Esophagus squamous epithelium (tissue), 5 donors: ENCODE measurements at regions not wholly inside any gene's neighbourhood (a gene's known extent, or its start where the extent isn't known, plus 50 kb on each side); places are given as distances from the start of the nearest gene placed in this dataset.

Experiments used
- DNase-seq: peaks from one replicate; lab custom pipeline; 2025; lab: John Stamatoyannopoulos, UW
- H3K27ac ChIP-seq, 4 donors: fragments of 200-600 bp; sonication (generic); one replicate each; pipeline ENCODE4 v1.5.1; 2016 to 2019; ENCODE audit warnings: mild to moderate bottlenecking in 1 of 4
- H3K27me3 ChIP-seq, 4 donors: fragments of 200-600 bp; sonication (generic); 1 replicate in 3 of 4; 2 replicates in 1 of 4; pipeline versions ENCODE4 v1.5.1 to v1.6.0; 2017 to 2021; ENCODE audit warnings: antibody characterized with exemption in 1 of 4
- H3K36me3 ChIP-seq, 3 donors: fragments of 200-600 bp; sonication (generic); one replicate each; pipeline ENCODE4 v1.5.1; 2016 to 2019
- H3K4me1 ChIP-seq, 3 donors: fragments of 200-600 bp; sonication (generic); one replicate each; pipeline ENCODE4 v1.5.1; 2017 to 2019
- H3K4me3 ChIP-seq, 4 donors: fragments of 200-600 bp; sonication (generic); 1 replicate in 3 of 4; 2 replicates in 1 of 4; pipeline ENCODE4 v1.5.1; 2016 to 2019; ENCODE audit warnings: mild to moderate bottlenecking in 2 of 4, moderate library complexity in 1 of 4
- H3K9me3 ChIP-seq, 3 donors: fragments of 200-600 bp; sonication (generic); one replicate each; pipeline ENCODE4 v1.5.1; 2016 to 2019
- POLR2A ChIP-seq, 4 donors: fragments of 450-650 bp; IDR thresholded peaks; one replicate each; pipeline ENCODE4 v1.6.1; 2017; ENCODE audit warnings: antibody characterized with exemption in 4 of 4, mild to moderate bottlenecking in 4 of 4, moderate library complexity in 3 of 4
- WGBS, 2 donors: methylation state at CpG; one replicate each; pipeline ENCODE4 v1.1.5; 2018; 5-methylcytosine and 5-hydroxymethylcytosine counted together
- intact Hi-C: fragments of 100-400 bp; cut with DNase I; formaldehyde crosslinking; loops from one replicate; pipeline ENCODE4 v1.15.0; 2022
- TF ChIP-seq, protein P1 (sequence below), 6 experiments: fragments of 450-650 bp in 4 of 6; fragments of 200-600 bp in 2 of 6; sonication (generic) in 2 of 6; IDR thresholded peaks; one replicate each; pipeline ENCODE4 v1.5.1; 2016 to 2019; ENCODE audit warnings: antibody characterized with exemption in 6 of 6, mild to moderate bottlenecking in 4 of 6, moderate library complexity in 4 of 6
- donor health status: DM: yes; HTN: yes; CAD: no.

DNA sequence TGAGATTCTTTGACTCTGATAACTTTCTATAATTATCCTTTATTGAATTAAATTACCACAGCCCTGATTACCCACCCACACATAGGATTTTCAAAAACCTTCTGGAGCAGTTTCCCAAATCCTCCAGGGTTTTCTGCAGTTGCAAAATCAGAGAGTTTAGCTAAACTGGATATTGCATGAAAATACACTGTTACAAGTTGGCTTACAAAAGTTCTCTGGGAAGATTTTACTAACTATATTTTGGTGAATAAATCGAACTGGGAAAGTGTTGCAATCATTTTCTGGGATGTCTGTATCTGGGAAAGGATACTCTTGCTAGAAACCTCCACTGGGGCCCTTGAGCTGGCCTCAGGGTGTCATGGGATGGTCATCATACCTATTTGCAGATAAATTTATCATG lies 97.6 kb upstream of the STMND1 start:
- 4 to 29% methylated on average over 1 of the region's 1 CpG for WGBS, 2 donors
- Histone ChIP-seq H3K9me3 (peaks cover 0 to 3% (median 0%) of the 10 kb centered on the region in 3 donors), H3K27me3 (no peaks in the 10 kb centered on the region), H3K4me3 (no peak overlapping the region), H3K36me3 (no peaks in the 10 kb centered on the region), H3K4me1 (peaks cover 0 to 11% (median 6%) of the 10 kb centered on the region in 3 donors), H3K27ac (no peak overlapping the region)
- intact Hi-C loops = no loop called here
- no peak for TF ChIP-seq POLR2A (IDR thresholded peaks at IDR 0.05)
- TF ChIP-seq, protein P1, sequence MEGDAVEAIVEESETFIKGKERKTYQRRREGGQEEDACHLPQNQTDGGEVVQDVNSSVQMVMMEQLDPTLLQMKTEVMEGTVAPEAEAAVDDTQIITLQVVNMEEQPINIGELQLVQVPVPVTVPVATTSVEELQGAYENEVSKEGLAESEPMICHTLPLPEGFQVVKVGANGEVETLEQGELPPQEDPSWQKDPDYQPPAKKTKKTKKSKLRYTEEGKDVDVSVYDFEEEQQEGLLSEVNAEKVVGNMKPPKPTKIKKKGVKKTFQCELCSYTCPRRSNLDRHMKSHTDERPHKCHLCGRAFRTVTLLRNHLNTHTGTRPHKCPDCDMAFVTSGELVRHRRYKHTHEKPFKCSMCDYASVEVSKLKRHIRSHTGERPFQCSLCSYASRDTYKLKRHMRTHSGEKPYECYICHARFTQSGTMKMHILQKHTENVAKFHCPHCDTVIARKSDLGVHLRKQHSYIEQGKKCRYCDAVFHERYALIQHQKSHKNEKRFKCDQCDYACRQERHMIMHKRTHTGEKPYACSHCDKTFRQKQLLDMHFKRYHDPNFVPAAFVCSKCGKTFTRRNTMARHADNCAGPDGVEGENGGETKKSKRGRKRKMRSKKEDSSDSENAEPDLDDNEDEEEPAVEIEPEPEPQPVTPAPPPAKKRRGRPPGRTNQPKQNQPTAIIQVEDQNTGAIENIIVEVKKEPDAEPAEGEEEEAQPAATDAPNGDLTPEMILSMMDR (IDR thresholded peaks at IDR 0.05) = no peak
- no peak for DNase-seq

DNA sequence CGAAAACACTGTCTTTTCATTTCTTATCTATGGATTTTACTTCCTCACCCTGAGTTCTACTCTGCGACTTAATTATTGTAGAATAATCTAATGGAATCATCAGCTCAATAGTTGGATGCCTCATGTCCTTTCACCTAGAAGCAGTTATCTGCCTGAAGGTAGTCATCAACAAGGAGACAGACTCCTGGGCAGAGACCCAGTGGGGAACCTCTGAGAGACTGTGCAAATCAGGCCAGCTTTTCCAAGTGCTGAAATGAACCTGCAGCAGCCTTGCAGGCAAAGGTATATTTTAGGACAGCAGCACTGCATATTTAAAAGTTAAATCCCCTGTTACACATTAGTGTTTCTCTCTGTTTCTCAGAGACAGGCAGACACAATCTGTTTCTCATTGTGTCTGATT lies 99.7 kb upstream of the STMND1 start:
- no peaks in the 10 kb centered on the region for H3K36me3 ChIP-seq
- H3K27ac ChIP-seq = no peak overlapping the region
- TF ChIP-seq POLR2A (IDR thresholded peaks at IDR 0.05) = no peak
- TF ChIP-seq, protein P1 (IDR thresholded peaks at IDR 0.05) = no peak
- no peak overlapping the region for H3K4me3 ChIP-seq
- peaks cover 0 to 14% (median 6%) of the 10 kb centered on the region in 3 donors for H3K4me1 ChIP-seq
- 82 to 97% methylated on average over 2 of the region's 2 CpGs for WGBS, 2 donors
- H3K27me3 ChIP-seq = no peaks in the 10 kb centered on the region
- no peak for DNase-seq
- H3K9me3 ChIP-seq = no peaks in the 10 kb centered on the region
- intact Hi-C loops = no loop called here

DNA sequence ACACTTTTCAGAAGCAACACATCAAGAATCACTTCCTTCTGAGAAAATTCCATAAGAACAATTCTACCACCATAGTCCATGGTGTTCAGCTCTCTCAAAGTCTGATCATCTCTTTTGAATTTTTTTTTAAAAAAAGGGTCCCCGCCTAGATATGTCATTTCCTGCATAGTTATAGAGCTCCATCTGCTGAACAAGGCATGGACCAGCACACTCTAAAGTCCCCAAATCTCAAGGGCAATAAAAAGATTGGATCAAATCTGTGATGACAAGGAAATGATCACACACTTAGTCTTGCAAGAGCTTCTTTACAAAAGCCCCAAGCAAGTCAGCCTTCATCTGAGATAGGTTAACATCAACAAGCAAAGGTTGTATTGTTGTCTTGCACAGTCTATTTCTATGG lies 100.7 kb upstream of the STMND1 start:
- no peaks in the 10 kb centered on the region for H3K9me3 ChIP-seq
- intact Hi-C loops = no loop called here
- H3K4me1 ChIP-seq = peaks cover 0 to 14% (median 6%) of the 10 kb centered on the region in 3 donors
- H3K27me3 ChIP-seq = no peaks in the 10 kb centered on the region
- no peak overlapping the region for H3K4me3 ChIP-seq
- TF ChIP-seq, protein P1 (IDR thresholded peaks at IDR 0.05) = no peak
- TF ChIP-seq POLR2A (IDR thresholded peaks at IDR 0.05) = no peak
- H3K27ac ChIP-seq = no peak overlapping the region
- no peaks in the 10 kb centered on the region for H3K36me3 ChIP-seq
- DNase-seq = no peak
- 46 to 64% methylated on average over 1 of the region's 1 CpG for WGBS, 2 donors

DNA sequence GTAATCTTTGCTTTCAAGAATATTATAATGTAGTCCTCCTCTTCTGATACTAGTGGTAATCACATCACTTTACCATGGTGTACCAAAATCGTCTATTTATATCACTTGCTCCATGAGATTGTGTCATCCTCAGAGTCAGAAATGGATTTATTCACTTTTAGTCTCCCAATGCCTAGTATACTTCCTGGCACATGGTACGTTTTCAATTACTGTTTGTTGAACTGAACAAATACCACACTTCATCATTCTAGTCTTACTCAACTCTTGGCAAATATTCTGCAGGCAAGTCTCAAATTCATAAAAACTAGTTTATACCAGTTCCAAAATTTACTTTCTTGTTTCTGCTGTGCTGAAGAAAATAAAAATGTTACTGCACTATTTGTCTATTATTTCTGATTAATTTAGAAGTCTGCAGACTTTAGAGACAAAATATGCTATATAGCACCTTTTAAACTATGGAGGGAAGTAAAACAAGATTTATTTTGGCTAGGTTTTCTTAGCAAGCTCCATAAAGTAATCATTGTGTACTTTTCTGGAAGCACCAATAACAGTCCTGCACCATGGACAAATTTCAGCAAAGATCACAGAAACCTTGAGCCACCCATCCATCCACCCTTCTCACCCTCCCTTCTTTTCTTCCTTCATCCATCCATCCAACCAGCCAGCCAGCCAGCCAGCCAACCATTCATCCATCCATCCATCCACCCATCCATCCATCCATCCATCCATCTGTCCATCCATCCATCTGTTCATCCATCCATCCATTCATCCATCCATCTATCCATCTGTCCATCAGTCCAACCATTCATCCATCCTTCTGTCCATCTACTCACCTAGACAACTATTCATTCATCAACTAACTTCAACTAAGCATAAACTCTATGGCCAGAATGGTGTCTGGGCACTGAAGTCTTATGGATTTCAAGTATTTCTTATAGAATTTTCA lies 102.1 kb upstream of the STMND1 start:
- no peak for TF ChIP-seq POLR2A (IDR thresholded peaks at IDR 0.05)
- TF ChIP-seq, protein P1 (IDR thresholded peaks at IDR 0.05) = no peak
- Histone ChIP-seq H3K27me3 (no peaks in the 10 kb centered on the region), H3K9me3 (no peaks in the 10 kb centered on the region), H3K4me3 (no peak overlapping the region), H3K36me3 (no peaks in the 10 kb centered on the region), H3K27ac (peak overlapping the region in 3 of 4 donors; percentile 28 to 47 (median 41)), H3K4me1 (peaks cover 0 to 14% (median 6%) of the 10 kb centered on the region in 3 donors)
- WGBS, 2 donors = 18 to 28% methylated on average over 2 of the region's 2 CpGs
- no peak for DNase-seq
- intact Hi-C loops = no loop called here

DNA sequence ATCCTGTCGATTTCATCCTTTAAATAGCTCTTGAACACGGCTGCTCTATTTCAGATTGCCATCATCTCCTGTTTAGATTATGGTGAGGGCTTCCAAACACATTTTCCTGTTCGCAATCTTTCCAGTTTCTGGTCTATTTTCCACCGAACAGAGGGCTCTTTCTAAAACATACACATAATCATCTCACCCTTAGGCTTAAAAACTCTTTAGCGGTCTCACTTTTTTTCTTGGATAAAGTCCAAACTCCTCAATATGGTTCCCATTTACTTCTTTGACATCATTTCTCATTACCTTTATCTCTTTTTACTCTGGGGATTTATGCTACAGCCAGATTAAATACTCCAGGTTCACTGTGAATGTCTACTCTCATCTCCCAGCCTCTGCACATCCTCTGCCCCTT lies 103.4 kb upstream of the STMND1 start:
- H3K36me3 ChIP-seq = no peaks in the 10 kb centered on the region
- H3K9me3 ChIP-seq = no peaks in the 10 kb centered on the region
- 69 to 79% methylated on average over 5 of the region's 5 CpGs for WGBS, 2 donors
- no peaks in the 10 kb centered on the region for H3K27me3 ChIP-seq
- H3K4me1 ChIP-seq = peaks cover 0 to 14% (median 6%) of the 10 kb centered on the region in 3 donors
- TF ChIP-seq, protein P1 (IDR thresholded peaks at IDR 0.05) = no peak
- TF ChIP-seq POLR2A (IDR thresholded peaks at IDR 0.05) = no peak
- no peak overlapping the region for H3K4me3 ChIP-seq
- no peak overlapping the region for H3K27ac ChIP-seq
- no peak for DNase-seq
- intact Hi-C loops = no loop called here
